ENCODE measurements at regions not wholly inside any gene's neighbourhood (a gene's known extent, or its start where the extent isn't known, plus 50 kb on each side); places are given as distances from the start of the nearest gene placed in this dataset.

GRCh38 chr16:65716737-65717700 is 595.2 kb upstream of the CDH11 start:
- peaks cover 2 to 8% (median 5%) of the 10 kb centered on the region in 4 experiments; a peak in 6 of 7 replicates for H3K4me1 ChIP-seq (replicated peaks in 1 of 4; ENCODE audit: control insufficient read depth in 3 of 4, insufficient read depth in 4 of 4, low read length in 3 of 4)
- no peaks in the 10 kb centered on the region for H4K20me1 ChIP-seq (replicated peaks in 1 of 2; ENCODE audit: control insufficient read depth in 1 of 2, insufficient read depth in 2 of 2, low read length in 2 of 2)
- no peak for TF ChIP-seq RFX5 (IDR thresholded peaks at IDR 0.05; ENCODE audit: borderline replicate concordance, low read depth, low read length)
- TF ChIP-seq GTF2F1 (IDR thresholded peaks at IDR 0.05; ENCODE audit: borderline replicate concordance, low read depth, low read length) = no peak
- no peak for TF ChIP-seq CHD2 (IDR thresholded peaks at IDR 0.05; ENCODE audit: low read length)
- H3K9ac ChIP-seq (replicated peaks in 1 of 4; ENCODE audit: extremely low read depth in 1 of 4, low read depth in 3 of 4, low read length in 3 of 4) = no peak overlapping the region
- FAIRE-seq (no peak), DNase-seq (ENCODE audit: low read depth in 1 of 2, low spot score in 2 of 2) (no peak)
- no peak overlapping the region for H3K14ac ChIP-seq (ENCODE audit: insufficient read length)
- H2BK120ac ChIP-seq (replicated peaks; ENCODE audit: low read depth, low read length) = no peak overlapping the region
- no peaks in the 10 kb centered on the region for H3K9me3 ChIP-seq (ENCODE audit: insufficient read depth in 2 of 2, low read depth in 1 of 2, low read length in 1 of 2)
- WGBS, 2 experiments (ENCODE audit: extremely low coverage in 1 of 2, insufficient coverage in 1 of 2, insufficient read length in 1 of 2, insufficient replicate concordance in 2 of 2, low coverage in 1 of 2, low lambda C conversion rate in 2 of 2, missing lambda C conversion rate in 1 of 2) = 90% methylated on average over 8 of the region's 8 CpGs; no CpG with 5 or more reads in 1 of the 2 experiments
- no peak overlapping the region for H2BK5ac ChIP-seq (ENCODE audit: low read depth, low read length)
- H3K56ac ChIP-seq (replicated peaks; ENCODE audit: insufficient read length, low read depth, low read length) = no peak overlapping the region
- no peak overlapping the region for H2AFZ ChIP-seq (ENCODE audit: low read length)
- POLR2A ChIA-PET (ENCODE audit: partially characterized antibody) = no interaction called here
- H2AK5ac ChIP-seq (ENCODE audit: low read depth, low read length) = no peak overlapping the region
- H3K23me2 ChIP-seq (ENCODE audit: low read depth, low read length) = no peaks in the 10 kb centered on the region
- no peaks in the 10 kb centered on the region for H3K79me2 ChIP-seq (ENCODE audit: control insufficient read depth in 1 of 2, insufficient read depth in 2 of 2, low read length in 2 of 2)
- H3K27ac ChIP-seq (ENCODE audit: low read depth, low read length) = no peak overlapping the region
- H3K79me1 ChIP-seq (ENCODE audit: low read depth, low read length) = no peaks in the 10 kb centered on the region
- H2BK15ac ChIP-seq (ENCODE audit: low read length) = no peak overlapping the region
- no peak overlapping the region for H3K23ac ChIP-seq (ENCODE audit: insufficient read length)
- H4K91ac ChIP-seq (replicated peaks; ENCODE audit: insufficient read length, low read length) = no peak overlapping the region
- H3K36me3 ChIP-seq (ENCODE audit: control insufficient read depth in 2 of 4, insufficient read depth in 4 of 4, low read length in 3 of 4) = no peaks in the 10 kb centered on the region
- H3K4me3 ChIP-seq (ENCODE audit: extremely low read depth in 1 of 4, insufficient read depth in 2 of 4, low read depth in 3 of 4, low read length in 4 of 4) = no peak overlapping the region
- H3K4ac ChIP-seq (replicated peaks; ENCODE audit: insufficient read length, low read depth, low read length) = no peak overlapping the region
- H3K27me3 ChIP-seq (replicated peaks in 1 of 4; ENCODE audit: control insufficient read depth in 3 of 4, extremely low read depth in 1 of 4, insufficient read depth in 3 of 4, low read length in 3 of 4) = 0 out of 7 replicates have a peak, but pooled peaks cover 0 to 2% (median 0%) of the 10 kb centered on the region in 4 experiments
- no peak overlapping the region for H2BK12ac ChIP-seq (ENCODE audit: low read depth, low read length)
- CTCF ChIA-PET (ENCODE audit: partially characterized antibody) = interaction anchor here (0.7 to 1.5 kb wide), 2 partner anchors 12 to 17 kb away, joined by 3 to 5 read pairs; no protein-coding TSS in a partner anchor
- H2BK20ac ChIP-seq (ENCODE audit: low read length) = no peak overlapping the region
- no peak overlapping the region for H3K18ac ChIP-seq (ENCODE audit: extremely low read depth, low read length)
- no peak overlapping the region for H3K4me2 ChIP-seq (ENCODE audit: insufficient read depth in 1 of 2, low read depth in 2 of 2, low read length in 2 of 2)
- H4K5ac ChIP-seq (ENCODE audit: insufficient read length, low read depth, low read length) = no peak overlapping the region
- no peak overlapping the region for H4K8ac ChIP-seq (ENCODE audit: extremely low read depth, insufficient read depth, low read length)

Data from H1 (cell line).